Inflammatory macrophage (primary cell): ENCODE measurements at regions not wholly inside any gene's neighbourhood (a gene's known extent, or its start where the extent isn't known, plus 50 kb on each side); places are given as distances from the start of the nearest gene placed in this dataset.

Experiments
- DNase-seq, 2 donors: peaks; one replicate each; pipeline ENCODE4 v3.0.0-alpha.2; 2020 to 2022

DNA sequence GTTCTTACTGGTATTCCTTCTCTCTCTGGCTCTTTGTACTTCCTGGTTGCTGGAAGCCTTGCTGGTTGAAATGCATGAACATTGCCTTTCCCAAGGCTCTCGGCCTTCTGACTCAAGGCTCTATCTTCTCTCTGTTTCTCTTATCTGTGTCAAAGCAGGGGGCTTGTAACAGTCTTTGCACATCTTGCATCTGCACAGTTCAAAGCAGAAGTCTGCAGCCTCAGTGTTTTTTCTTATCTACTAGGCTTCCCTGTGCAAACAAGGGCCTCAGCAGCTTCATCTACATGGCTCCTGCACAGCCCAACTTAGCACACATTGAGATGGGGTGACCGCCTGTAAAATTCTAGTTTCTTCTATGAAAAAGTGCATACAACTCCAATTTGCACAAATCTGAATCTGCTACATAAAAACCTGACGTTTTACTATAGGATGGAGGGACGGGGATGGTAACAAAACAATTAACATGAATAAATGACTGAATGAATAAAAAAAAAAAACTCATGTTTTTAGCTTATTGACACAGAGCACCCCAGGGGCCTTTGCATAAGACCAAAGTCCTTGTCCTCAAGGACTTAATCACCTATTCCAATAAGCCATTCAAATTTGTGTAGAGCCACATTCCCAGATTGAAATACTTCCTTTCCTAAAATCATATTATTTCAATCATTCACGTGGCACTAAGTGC is 458.3 kb downstream of the LMO4 start:
- DNase-seq, result no peak

DNA sequence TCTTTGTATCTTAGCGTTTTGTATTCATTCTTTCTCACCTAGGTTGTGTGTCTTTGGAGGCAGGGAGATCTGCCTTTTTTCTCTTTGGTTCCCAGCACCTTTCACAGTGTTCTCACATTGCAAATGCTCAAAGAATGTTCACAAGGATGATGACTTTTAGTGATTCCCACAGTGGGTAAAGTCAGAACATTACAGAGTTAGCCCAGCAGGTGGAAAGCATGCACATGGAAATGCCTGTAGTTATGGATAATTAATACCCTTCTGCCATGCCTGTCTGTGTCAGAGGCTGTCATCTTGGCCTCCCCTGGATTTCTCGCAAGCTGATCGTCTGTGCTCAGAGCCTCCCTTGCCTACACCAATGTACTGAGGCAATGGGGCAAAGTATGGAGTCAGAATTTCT is 458.9 kb downstream of the LMO4 start:
- DNase-seq, result no peak

DNA sequence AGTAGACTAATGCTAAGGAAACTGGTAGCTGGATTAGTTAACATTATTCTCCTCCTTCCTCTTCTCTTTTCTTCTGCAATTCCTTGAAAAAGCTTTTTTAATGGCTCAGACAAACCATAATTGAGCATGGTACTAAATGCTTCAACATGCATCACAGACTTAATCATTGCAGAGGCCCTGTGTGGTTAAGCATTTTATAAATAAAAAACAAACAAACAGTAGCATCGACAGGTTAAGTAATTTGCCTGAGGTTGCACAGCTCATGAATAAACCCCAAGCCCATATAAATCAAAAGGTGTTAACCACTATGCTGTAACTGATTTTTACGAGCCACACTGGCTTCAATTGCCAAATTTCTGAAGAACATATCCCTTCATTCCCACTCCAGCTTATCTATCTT is 462.1 kb downstream of the LMO4 start:
- DNase-seq, result no peak

DNA sequence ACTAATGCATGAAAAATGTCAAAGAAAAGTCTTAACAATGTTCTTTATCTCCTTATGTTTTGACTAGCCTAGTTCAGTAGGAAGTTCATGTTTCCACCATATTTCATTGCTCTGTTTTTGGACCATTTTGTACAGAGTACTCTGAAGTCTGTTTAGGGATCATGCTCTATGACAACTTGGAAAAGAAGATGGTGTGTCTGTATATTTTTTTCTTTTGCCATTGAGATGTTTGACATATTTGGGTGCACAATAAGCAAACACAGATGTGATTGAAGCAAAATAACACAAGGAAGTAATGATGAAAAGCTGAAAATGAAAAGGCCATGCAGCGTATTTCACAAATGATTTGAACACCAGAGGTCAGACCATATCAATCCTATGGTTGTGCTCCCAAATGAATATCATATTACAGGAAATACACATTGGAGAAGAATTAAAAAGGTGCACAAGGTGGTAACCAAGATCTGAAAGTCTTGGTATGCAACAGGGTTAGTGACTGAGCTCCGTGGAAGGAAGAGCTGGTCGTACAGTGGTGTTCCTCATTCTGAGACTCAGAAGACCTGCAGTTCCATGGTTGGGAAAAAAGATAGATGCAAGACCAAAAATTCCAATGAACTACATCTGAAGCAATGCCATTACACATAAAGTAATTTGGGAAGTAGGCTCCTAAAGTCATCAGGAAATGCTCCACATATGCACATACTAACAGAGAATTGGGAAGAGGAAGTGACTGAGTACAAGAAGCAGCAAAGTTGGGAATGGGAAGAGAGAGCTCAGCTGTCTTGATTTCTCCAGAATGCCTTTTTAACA is 463.5 kb downstream of the LMO4 start:
- peak in 1 of 2 donors; percentile 7 for DNase-seq

DNA sequence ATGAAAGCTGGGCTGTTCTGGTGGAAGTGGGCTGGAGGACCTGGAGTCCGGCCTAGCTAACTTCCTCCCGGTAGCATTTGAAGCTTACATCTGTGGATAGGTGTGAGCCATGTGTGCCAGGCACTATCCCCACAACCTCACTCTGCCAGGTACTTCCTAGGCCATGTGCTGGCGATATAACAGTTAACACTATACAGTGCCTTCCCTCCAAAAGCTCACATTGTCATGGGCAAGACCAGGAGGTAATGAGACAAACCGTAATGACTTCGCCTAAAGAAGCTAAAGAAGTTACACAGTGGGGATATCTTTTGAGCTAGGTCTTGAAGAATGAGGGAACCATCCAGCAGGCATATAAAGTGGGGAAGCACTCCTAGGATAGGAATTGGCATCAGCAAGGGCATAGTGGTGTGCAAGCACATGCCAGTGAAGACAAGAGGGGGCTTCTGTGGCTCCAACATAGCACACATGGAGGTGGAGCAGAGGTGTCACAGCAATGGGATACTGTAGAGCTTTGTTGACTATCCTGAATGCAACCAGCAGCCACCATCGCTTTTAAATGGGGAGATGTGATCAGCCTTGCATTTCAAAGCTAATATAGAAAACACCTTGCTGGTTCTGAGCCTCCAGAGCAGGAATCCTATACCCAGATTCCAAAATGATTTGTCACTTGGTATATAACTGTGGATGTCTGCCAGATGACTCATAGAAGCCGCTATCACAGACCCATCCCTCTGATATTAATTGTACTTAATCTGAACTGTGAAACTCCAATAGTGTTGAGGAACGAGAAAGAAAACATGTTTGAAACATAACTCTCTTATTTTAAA is 466.3 kb downstream of the LMO4 start:
- DNase-seq, result no peak

DNA sequence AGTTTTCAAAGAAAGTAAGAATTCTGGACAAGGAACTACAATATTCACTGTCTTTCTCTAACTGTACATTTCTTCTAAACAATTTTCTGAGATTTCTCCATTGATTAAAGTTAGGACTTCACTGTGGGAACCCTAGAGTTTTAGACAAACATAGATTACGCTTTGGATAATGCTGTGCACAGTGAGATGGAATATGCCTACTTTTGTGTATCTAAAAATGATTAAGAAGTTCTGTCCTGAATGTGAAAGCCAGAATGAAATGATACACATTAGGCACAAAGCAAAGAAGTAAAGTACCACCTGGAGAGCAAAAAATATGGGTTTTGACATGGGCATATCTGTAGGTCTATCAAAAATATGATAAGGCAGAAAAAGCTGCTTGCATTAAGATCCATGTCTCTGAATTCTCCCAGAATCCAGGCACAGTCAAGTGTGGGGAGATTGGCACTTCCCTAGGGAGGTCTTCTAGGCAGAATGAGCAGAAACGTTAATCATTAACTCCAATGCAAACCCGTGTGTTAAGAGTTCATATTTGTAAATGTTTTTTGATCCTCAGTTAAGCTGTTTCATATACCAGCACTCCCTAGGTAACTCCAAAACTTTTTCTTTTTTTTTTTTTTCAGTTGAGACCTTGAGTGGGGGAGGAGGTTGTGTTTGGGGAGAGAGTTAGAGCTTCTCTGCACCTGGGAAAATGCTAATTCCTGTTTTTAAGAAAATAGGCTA is 467.1 kb downstream of the LMO4 start:
- no peak for DNase-seq

DNA sequence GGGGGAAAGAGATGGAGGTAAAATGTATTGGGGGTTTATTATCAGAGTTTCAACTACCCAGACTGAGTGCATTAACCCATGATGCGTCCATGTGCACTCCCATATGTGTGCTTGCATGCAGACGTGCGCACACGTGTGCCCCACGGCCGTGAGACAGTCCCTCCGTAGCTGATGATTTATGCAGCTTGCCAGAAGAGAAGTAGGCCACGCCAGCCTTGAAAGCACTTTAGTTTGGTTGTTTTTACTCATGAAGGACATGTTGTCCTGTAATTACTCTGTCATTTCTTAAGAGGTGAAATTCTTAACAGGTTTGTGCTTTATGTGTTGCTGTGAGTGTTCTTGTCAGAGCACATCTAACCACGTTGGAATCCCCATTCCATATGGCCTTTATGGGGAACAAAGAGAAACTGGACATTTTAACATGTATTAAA is 467.8 kb downstream of the LMO4 start:
- DNase-seq, result no peak

DNA sequence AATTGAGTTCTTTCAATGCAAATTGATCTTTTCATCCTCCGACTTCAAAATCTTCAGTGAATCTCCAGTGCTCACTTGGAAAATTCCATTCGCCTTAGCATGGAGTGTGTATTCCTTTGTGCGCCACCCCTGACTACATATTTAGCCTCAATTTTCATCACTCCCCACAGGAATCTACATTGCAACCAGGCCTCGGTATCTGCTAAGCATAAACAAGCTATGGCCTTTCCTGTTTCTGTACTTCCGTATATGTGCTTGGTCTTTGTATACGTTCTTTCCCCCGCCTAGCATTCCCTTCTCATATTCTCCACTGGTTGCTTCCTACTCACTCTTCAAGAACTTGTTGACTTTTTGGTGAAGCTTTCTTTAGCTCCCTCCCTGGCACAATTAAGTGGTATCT is 470.8 kb downstream of the LMO4 start:
- no peak for DNase-seq

DNA sequence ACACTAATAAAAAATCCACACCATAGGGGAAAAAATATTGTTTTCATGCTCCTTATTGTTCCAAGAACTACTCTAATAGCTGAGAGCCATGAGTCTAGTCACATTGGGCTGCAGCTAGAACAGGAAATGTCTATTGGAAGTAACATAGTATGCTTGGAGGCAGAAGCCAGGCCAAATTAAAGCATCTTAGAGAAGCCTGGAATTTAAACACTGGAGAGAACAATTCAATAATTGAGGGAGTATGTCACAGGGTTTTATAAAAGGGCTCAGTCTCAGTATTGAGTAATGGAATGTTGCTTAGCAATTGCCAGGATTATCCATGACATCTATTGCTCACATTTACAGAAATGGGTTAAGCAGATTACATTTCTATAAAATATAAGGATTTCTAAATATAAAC is 471.3 kb downstream of the LMO4 start:
- DNase-seq, result no peak

DNA sequence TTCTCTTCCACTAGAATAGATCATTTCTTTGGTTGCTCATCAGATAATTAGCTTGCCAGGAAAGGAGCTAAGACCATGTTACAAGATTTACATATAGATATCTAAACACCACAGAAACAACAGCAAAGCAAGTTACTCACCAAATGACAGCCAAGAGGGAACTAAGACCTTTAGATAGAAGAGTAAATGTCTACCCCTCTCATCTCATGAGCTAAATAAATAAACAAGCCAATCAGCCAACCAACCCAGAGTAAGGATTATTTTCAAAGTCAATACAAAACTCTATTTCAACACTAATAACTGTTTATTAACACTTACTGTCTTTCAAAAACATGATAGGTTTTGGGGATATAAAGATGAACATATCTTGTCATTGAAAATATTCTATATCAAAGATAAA is 474.7 kb downstream of the LMO4 start:
- DNase-seq, result no peak

DNA sequence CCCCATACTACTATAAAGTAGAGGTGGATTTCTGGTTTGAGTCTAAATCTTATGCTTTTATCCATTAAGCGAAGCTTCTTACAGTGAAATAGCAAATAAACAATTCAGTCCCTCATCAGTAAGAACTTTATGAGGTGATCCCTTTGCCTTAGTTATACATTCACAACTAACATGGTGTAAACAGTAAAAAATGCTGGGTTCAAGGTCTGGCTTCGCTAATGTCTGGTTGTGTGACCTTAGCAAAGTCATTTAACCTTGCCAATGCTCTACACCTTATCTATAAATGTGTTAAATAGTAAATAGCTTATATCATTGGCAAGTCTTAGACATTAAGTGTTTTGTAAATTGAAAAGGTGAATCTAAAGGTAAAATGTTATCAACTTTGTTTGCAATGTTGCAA is 475.4 kb downstream of the LMO4 start:
- DNase-seq, result no peak

DNA sequence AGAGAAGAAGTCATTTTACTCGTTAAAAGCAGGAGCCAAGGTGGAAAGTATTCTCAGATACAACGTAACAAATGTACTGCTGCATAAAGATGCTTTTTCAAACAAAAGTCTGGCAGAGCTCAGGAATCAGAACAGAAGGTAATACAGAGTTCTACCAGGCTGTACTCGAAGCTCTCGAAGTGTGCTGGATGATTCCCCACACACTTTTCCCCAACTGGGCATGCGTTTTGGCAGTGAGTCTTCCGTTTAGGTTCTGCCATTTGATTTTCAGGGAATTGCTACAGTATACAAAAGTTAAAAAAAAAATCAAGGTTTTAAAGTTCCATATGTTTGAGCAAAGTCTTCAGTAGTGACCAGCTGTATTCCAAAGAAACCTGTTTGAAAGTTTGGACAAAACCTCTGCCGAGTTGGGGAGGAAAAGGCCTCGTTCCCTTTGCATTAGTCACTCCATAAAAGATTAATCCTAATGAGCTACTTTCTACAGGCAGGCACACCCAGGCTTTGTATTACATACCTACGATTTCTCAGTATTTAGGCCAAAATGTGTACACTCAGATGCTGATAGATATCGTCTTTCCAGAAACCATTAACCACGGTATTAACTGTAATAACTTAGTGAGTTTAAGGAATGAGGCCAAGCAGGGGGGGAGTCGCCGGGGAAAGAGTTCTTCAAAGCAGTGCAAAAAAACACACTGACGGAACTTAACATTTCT is 477.1 kb downstream of the LMO4 start:
- no peak for DNase-seq

DNA sequence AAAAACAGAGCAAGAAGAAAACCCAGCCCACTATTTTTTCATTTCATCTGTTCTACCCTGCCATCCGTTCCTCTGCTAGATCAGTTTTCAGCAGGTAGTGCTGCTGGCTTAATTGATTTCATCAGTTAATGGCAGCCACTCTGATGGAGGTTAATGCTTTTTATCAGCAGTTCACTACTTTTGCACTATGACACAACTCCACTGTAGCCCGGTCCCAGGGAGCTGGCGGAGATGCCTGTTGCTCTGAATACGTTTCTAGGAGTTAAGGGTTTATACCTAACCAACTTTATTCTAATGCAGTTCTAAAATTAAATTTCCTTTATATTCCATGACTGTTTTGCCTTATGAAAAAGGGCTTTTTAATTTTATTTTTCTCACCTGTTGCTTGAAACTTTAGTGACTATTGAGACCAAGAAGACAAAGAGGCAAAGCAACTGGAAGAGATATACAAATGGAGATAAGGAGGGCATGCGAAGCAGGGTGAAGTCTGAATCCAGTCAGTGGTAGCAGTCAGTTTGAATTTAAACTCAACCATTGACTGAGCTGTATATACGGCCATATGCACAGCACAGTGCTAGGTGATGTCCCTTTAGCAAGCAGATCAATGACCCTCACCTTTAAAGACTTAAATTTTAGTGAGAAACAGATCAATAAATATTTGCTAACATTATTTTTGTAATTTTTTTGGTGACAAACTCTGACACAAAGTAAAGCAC is 477.9 kb downstream of the LMO4 start:
- no peak for DNase-seq

DNA sequence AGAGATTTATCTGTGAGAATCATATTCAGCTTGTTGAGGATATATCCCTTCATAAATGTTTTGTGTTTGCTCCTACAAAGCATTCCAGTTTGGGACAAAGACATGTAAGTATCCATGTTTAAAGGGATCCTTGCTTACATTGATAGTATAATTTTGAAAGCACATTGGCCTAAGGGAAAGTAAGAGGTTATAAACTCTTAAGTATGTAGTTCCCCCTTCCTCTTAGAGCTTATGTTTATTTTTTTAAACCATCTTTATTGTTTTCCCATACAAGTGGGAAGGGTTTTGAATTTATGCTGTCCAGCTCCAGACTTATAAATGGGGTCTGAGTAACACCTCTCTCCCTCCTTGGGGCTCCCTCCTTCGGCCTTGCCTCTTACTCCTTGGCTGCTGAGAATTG is 481.5 kb downstream of the LMO4 start:
- no peak for DNase-seq

DNA sequence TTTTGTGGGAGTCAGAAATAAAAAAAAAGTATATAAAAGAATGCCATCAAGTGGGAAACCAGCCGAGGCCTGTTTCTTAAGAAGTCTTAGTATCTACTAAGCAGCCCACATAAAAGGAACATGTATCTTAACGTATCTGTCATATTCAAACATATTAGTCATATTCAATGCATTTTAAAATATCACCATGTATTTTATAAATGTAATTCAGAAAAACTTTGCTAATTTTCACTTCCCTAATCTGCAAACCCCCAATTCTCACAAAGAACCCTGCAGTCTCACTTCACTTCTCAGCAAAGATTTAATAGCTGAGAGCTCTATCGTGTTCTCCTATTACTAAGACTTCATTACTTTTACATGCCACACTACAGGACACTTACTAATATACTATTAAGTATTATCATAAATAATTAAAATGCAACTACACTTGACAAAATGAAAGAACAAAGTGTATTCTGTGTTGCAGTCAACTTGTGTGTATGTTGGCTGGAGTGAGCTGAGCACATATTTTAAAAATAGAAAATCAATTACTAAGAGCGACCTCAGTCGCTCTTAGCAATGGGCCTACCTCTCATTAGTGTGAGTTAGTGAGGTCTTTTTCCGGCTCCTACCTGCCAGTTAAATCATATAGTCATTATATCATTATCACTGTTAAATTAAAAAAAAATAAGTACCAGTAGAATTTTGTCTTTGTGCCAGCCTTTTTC is 484.3 kb downstream of the LMO4 start:
- no peak for DNase-seq

DNA sequence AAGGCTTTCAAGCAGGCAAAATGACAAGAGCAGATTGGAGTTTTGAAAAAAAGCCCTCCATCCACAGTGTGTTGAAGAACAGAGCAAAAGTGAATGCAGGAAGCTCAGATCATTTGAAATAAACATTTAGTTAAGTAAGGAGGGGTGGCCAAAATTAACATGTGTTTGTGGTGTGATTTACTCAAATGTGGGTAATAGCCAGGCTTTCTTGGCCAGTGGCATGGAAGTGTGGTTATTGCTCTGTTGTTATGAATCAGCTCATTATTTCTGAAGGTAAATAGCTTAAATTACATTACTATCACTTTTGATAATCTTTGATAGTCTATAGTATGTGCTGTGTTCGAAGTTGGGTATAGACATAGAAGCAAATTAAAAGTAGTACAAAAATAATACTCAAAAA is 485.9 kb downstream of the LMO4 start:
- no peak for DNase-seq

DNA sequence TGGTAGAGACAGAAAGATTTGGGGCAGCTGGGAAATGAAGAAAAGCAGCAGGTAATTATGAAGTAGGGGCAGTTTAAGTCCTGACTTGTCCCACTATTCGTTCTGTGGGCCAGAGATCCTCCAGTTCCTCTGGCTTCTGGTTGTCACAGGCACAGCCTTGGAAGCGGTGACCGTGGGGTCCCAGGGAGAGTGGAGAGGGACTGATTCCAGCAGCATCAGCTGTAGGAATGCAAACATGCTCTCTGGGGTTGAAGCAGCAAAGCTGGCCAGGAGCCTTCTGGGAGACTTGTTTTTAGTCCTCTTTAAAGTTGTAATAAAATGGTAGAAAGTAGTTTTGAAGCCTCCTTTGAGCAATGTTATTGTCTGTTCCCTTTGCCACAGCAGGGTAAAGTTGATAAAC is 488.0 kb downstream of the LMO4 start:
- no peak for DNase-seq

DNA sequence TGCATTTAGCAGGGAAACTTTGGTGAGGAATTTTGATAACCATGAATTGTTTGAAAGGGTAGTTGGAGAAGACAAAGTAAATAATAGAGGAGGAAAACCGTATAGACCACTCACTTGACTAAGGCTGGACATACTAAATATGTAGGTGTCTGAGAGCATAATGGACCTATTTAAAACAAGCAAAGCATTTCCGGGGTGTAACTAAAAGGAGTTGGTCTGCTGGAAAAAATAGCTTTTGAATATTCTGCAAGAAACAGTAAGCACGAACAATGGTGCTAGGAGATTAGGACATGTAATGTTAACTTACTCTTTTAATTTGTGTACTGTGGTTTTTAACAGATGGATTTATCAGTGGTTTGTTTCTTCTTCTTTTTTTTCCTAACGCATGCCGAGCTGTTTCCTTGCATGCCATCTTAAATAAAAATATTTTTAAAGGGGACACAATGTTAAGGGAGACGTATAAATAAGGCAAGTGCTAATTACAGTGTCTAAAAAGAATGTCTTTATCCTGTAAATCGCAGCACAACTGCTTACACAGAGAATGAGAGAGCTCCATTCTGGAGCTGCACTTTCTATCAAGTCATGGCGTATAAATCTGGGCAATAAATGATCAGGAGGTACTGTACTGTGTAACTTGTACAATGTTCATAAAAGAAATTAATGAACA is 492.1 kb downstream of the LMO4 start:
- DNase-seq, result no peak

DNA sequence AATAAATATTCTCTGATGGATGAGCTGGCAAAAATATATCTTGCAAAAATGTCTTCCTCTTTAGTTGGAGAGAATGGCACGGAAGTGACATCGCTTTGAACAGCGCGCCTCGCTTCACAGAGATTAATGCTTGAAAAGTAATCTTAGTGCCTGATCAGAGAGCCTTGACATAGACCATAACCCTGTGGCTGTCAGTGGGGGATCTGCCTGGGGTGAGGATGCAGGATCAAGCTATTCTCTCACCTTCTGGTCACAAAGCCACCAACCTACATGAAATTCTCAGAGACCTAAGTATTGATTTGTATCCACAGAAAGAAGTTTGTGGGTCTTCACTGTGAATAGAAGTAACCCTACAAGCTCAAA is 492.6 kb downstream of the LMO4 start:
- DNase-seq, result no peak

DNA sequence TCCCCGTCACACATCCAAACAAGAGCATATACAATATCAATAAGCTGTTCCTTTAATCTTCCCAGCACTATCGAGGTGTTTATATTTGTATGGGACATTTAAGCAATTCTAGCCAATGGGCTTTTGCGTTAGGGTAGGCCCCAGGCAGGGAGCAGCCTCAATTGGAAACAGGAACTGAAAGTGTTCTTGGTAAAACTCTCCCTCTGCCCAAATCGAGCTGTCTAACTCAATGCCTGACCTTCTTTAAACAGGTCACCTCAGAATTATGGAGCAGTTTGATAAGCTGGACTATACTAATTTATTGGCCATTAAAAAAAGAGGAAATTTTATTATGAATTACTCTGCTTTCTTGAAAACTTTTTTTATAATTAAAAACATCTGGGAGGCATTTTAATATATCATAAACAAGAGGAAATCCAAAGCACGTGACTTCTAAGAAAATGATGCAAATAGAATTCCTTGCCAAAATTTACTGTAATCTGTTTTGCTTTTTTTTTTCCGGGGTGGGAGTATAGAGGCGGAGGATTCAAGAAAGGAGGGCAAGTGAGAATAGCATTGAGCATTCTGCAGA is 498.1 kb downstream of the LMO4 start:
- DNase-seq, result peak; percentile 76 to 77
